Thyroid gland (tissue), 4 donors: ENCODE measurements at regions not wholly inside any gene's neighbourhood (a gene's known extent, or its start where the extent isn't known, plus 50 kb on each side); places are given as distances from the start of the nearest gene placed in this dataset.

Experiments used
- DNase-seq, 2 donors: peaks; one replicate each; pipeline ENCODE4 v3.0.0-alpha.2; 2019
- H3K27ac ChIP-seq, 3 donors: fragments of 200-600 bp; sonication (generic); 1 replicate in 2 of 3; 2 replicates in 1 of 3; pipeline ENCODE4 v1.5.1; 2016 to 2019; ENCODE audit warnings: mild to moderate bottlenecking in 1 of 3, moderate library complexity in 1 of 3
- H3K27me3 ChIP-seq: fragments of 200-600 bp; sonication (generic); one replicate; pipeline ENCODE4 v1.5.1; 2019
- H3K36me3 ChIP-seq, 2 donors: fragments of 200-600 bp; sonication (generic); one replicate each; pipeline ENCODE4 v1.5.1; 2016 to 2019
- H3K4me1 ChIP-seq, 2 donors: fragments of 200-600 bp; sonication (generic); one replicate each; pipeline ENCODE4 v1.5.1; 2017 to 2019
- H3K4me3 ChIP-seq, 3 donors: fragments of 200-600 bp; sonication (generic); replicated peaks in 1 of 3; 1 replicate in 2 of 3; 2 replicates in 1 of 3; pipeline ENCODE4 v1.5.1; 2016; ENCODE audit warnings: mild to moderate bottlenecking in 1 of 3
- H3K9me3 ChIP-seq: fragments of 200-600 bp; sonication (generic); one replicate; pipeline ENCODE4 v1.5.1; 2017
- POLR2A ChIP-seq, 2 donors: fragments of 450-650 bp; IDR thresholded peaks; one replicate each; pipeline ENCODE4 v1.6.1; 2017; ENCODE audit warnings: antibody characterized with exemption in 2 of 2, mild to moderate bottlenecking in 2 of 2, moderate library complexity in 1 of 2
- WGBS, 2 donors: methylation state at CpG; one replicate each; pipeline ENCODE4 v1.1.5; 2017; 5-methylcytosine and 5-hydroxymethylcytosine counted together
- intact Hi-C: fragments of 100-400 bp; cut with DNase I; formaldehyde crosslinking; loops from one replicate; pipeline ENCODE4 v1.15.1; 2023
- TF ChIP-seq, protein P1 (sequence below), 6 experiments: fragments of 200-600 bp in 3 of 6; fragments of 450-650 bp in 3 of 6; sonication (generic) in 3 of 6; IDR thresholded peaks; one replicate each; pipeline ENCODE4 v1.5.1; 2016 to 2019; ENCODE audit warnings: antibody characterized with exemption in 6 of 6, mild to moderate bottlenecking in 2 of 6, inconsistent platforms in 1 of 6, moderate library complexity in 1 of 6

DNA sequence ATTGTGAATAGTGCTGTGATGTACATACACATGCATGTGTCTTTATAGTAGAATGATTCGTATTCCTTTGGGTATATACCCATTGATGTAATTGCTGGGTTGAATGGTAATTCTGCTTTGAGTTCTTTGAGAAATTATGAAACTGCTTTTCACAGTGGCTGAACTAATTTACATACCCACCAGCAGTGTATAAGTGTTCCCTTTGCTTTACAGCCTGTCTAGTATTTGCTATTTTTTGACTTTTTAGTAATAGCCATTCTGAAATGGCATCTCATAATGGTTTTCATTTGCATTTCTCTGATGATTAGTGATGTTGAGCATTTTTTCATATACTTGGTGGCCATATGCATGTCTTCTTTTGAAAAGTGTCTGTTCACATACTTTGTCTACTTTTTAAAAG, 54.5 kb upstream of the FAM78B start:
- Histone ChIP-seq H3K36me3 (no peaks in the 10 kb centered on the region), H3K27me3 (no peaks in the 10 kb centered on the region), H3K4me1 (no peaks in the 10 kb centered on the region), H3K27ac (no peak overlapping the region), H3K9me3 (no peaks in the 10 kb centered on the region), H3K4me3 (no peak overlapping the region)
- TF ChIP-seq POLR2A (IDR thresholded peaks at IDR 0.05), result no peak
- TF ChIP-seq, protein P1, sequence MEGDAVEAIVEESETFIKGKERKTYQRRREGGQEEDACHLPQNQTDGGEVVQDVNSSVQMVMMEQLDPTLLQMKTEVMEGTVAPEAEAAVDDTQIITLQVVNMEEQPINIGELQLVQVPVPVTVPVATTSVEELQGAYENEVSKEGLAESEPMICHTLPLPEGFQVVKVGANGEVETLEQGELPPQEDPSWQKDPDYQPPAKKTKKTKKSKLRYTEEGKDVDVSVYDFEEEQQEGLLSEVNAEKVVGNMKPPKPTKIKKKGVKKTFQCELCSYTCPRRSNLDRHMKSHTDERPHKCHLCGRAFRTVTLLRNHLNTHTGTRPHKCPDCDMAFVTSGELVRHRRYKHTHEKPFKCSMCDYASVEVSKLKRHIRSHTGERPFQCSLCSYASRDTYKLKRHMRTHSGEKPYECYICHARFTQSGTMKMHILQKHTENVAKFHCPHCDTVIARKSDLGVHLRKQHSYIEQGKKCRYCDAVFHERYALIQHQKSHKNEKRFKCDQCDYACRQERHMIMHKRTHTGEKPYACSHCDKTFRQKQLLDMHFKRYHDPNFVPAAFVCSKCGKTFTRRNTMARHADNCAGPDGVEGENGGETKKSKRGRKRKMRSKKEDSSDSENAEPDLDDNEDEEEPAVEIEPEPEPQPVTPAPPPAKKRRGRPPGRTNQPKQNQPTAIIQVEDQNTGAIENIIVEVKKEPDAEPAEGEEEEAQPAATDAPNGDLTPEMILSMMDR (IDR thresholded peaks at IDR 0.05), result no peak
- DNase-seq, result no peak
- intact Hi-C loops, result no loop called here
- 80 to 89% methylated on average over 1 of the region's 1 CpG for WGBS, 2 donors

DNA sequence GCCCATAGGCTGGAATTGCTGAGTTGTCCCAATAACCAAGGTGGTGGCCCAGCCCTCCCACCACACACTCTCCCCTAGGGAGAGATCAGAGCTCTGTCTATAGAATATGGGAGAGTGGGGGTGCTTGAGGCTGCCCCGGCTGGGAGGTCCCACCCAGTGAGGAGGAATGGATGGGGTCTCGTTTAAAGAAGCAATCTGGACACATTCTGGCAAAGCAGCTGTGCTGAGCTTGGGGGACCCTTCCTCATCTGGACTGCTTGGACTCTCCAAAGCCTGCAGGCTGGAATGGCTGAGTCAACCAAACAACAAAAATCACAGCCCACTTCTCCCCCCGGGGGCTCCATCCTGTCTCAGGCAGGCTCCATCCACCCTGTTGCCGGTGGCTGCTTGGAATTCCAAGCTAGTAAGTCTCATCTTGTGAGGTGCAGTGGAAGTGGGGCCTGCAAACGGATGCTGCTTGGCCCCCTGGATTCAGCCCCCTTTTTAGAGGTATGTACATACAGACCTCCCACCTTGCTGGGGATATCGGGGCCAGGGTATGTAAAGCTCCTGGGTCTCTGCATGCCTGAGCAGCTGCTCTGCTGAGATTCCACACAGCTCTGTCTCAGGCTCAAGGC, 67.1 kb upstream of the FAM78B start:
- Histone ChIP-seq H3K4me1 (no peaks in the 10 kb centered on the region), H3K36me3 (no peaks in the 10 kb centered on the region), H3K4me3 (no peak overlapping the region), H3K9me3 (no peaks in the 10 kb centered on the region), H3K27me3 (no peaks in the 10 kb centered on the region), H3K27ac (no peak overlapping the region)
- TF ChIP-seq POLR2A (IDR thresholded peaks at IDR 0.05), result no peak
- TF ChIP-seq, protein P1 (IDR thresholded peaks at IDR 0.05), result no peak
- intact Hi-C loops, result no loop called here
- DNase-seq, result no peak
- 55 to 58% methylated on average over 4 of the region's 6 CpGs for WGBS, 2 donors

DNA sequence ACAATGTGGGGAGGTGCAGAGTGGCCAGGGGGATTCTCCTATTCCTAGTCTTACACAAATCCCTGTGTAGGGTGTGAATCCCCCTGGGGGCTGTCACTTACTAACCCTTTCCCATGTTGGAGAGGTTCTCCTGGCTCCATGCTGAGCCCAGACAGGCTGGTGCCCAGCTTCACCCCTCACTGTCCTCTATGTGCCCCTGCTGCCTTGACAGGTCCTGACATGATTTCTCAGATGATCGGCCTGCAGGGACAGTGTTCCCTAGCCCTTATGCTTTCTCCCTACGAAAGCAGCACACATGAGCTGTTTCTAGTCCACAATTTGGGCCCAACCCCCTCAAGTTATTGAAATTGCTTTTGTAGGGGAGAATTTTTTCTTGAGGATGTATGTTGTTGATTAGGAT, 68.9 kb upstream of the FAM78B start:
- no peak for DNase-seq
- Histone ChIP-seq H3K27me3 (no peaks in the 10 kb centered on the region), H3K27ac (no peak overlapping the region), H3K9me3 (no peaks in the 10 kb centered on the region), H3K4me1 (no peaks in the 10 kb centered on the region), H3K4me3 (no peak overlapping the region), H3K36me3 (no peaks in the 10 kb centered on the region)
- TF ChIP-seq, protein P1 (IDR thresholded peaks at IDR 0.05), result no peak
- no peak for TF ChIP-seq POLR2A (IDR thresholded peaks at IDR 0.05)
- intact Hi-C loops, result no loop called here
- 63 to 87% methylated on average over 2 of the region's 2 CpGs for WGBS, 2 donors

DNA sequence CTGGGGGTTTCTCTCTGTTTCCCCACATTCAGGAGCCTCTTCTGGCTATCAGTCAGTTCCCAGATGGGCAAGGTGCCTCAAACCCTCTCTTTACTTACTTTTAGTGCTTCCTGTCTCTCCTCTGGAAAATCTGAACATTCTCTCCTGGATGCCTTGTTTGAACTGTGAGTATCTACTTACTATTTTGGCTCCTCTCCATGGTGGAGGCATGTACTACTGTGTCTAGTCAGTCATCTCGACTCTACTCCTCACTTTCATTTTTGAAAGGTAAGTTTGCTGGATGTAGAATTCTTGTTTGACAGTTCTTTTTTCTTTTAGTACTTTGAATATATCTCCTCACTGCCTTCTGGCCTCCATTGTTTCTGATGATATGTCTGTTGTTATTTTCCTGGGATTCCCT, 70.9 kb upstream of the FAM78B start:
- Histone ChIP-seq H3K4me3 (no peak overlapping the region), H3K27me3 (no peaks in the 10 kb centered on the region)
- no peak for TF ChIP-seq POLR2A (IDR thresholded peaks at IDR 0.05)
- TF ChIP-seq, protein P1 (IDR thresholded peaks at IDR 0.05), result no peak

DNA sequence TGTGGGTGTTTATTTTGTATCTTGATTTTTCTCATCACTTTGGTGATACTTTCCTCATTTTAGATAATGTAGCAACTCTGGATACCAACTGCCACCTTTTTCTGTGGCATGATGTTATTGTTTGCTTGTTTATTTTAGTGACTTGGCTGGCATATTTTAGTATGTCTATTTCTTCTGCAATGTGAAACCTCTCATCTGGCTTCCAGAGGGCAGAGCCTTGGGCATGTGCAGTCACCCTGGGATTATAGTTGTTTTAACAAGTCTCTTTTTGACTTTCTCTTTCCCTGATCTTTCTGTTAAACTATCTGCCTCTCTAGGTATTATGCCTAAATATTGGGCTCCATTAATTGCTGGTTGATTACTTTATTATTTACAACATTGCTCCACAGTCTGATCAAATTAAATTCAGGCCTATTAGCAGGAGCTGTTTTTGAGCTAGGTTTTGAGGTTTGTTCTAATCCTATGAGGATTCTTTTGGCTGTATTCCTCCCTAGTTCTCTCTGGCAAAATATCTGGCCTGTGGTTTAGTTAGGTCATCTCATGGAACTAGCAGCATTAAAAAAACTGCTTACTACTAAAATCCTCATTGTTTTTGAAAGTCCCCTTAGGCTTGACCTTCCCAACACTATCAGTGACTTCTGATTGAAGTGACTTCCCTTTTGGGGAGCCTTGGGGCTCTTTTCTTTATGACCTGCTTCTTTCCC, 86.4 kb upstream of the FAM78B start:
- Histone ChIP-seq H3K9me3 (no peaks in the 10 kb centered on the region), H3K4me3 (no peak overlapping the region), H3K27me3 (no peaks in the 10 kb centered on the region), H3K36me3 (no peaks in the 10 kb centered on the region), H3K27ac (no peak overlapping the region), H3K4me1 (no peaks in the 10 kb centered on the region)
- DNase-seq, result no peak
- TF ChIP-seq, protein P1 (IDR thresholded peaks at IDR 0.05), result no peak
- TF ChIP-seq POLR2A (IDR thresholded peaks at IDR 0.05), result no peak
- intact Hi-C loops, result no loop called here

More for the DNA sequence above, 70.9 kb upstream of the FAM78B start:
- no peak for DNase-seq
- intact Hi-C loops, result no loop called here
- Histone ChIP-seq H3K4me1 (no peaks in the 10 kb centered on the region), H3K9me3 (no peaks in the 10 kb centered on the region), H3K36me3 (no peaks in the 10 kb centered on the region), H3K27ac (no peak overlapping the region)
- 58 to 63% methylated on average over 1 of the region's 1 CpG for WGBS, 2 donors
